Common myeloid progenitor, CD34-positive (primary cell): ENCODE measurements at regions not wholly inside any gene's neighbourhood (a gene's known extent, or its start where the extent isn't known, plus 50 kb on each side); places are given as distances from the start of the nearest gene placed in this dataset.
"Not testable (repeated sequence)": the region's sequence is repeated elsewhere in the genome, so short reads cannot be mapped to it uniquely, and the experiment has no call there.

Source experiments
- CTCF ChIA-PET: fragments of 350-600 bp; sonication (Branson Sonifier 250); formaldehyde crosslinking; loops from one replicate; lab custom pipeline; 2021; ENCODE audit warnings: antibody characterized with exemption; lab: Charles Lee
- POLR2A ChIA-PET: fragments of 350-600 bp; sonication (Branson Sonifier 250); formaldehyde crosslinking; loops from one replicate; lab custom pipeline; 2021; ENCODE audit warnings: antibody characterized with exemption; lab: Charles Lee
- DNase-seq, 3 donors: peaks; one replicate each; pipeline versions ENCODE4 v3.0.0 to v3.0.0-alpha.2; 2013
- H3K27ac ChIP-seq, 2 experiments: 1 replicate in 1 of 2; 2 replicates in 1 of 2; pipeline ENCODE4 v1.7.0; 2013; ENCODE audit warnings: inconsistent platforms in 2 of 2, low read length in 2 of 2, mild to moderate bottlenecking in 2 of 2, low read depth in 1 of 2, moderate library complexity in 1 of 2; ENCODE audit not compliant: severe bottlenecking in 2 of 2, insufficient read depth in 1 of 2, poor library complexity in 1 of 2
- H3K27me3 ChIP-seq, 5 experiments: replicated peaks in 2 of 5; 1 replicate in 3 of 5; 2 replicates in 2 of 5; pipeline versions ENCODE4 v1.6.1 to v1.7.0; 2013; ENCODE audit warnings: low read length in 4 of 5, mild to moderate bottlenecking in 2 of 5, moderate library complexity in 2 of 5, inconsistent platforms in 1 of 5; ENCODE audit not compliant: insufficient read depth in 5 of 5, control insufficient read depth in 4 of 5
- H3K36me3 ChIP-seq, 4 experiments: 1 replicate in 2 of 4; 2 replicates in 2 of 4; pipeline versions ENCODE4 v1.6.1 to v1.7.0; 2013; ENCODE audit warnings: low read length in 3 of 4, control low read depth in 1 of 4, mild to moderate bottlenecking in 1 of 4; ENCODE audit not compliant: control insufficient read depth in 4 of 4, insufficient read depth in 4 of 4
- H3K4me1 ChIP-seq, 4 experiments: 1 replicate in 3 of 4; 2 replicates in 1 of 4; pipeline versions ENCODE4 v1.6.1 to v1.7.1; 2013; ENCODE audit warnings: low read length in 3 of 4, mild to moderate bottlenecking in 3 of 4, control low read depth in 1 of 4, inconsistent platforms in 1 of 4, moderate library complexity in 1 of 4; ENCODE audit not compliant: control insufficient read depth in 4 of 4, insufficient read depth in 4 of 4; ENCODE audit errors: control extremely low read depth in 1 of 4
- H3K4me3 ChIP-seq, 7 experiments: 1 replicate in 4 of 7; 2 replicates in 3 of 7; pipeline versions ENCODE4 v1.5.1 to v1.7.0; 2013; ENCODE audit warnings: mild to moderate bottlenecking in 7 of 7, low read length in 6 of 7, moderate library complexity in 6 of 7, inconsistent platforms in 2 of 7, low read depth in 2 of 7, control low read depth in 1 of 7; ENCODE audit not compliant: insufficient read depth in 4 of 7, control insufficient read depth in 1 of 7; ENCODE audit errors: extremely low read depth in 1 of 7
- H3K9me3 ChIP-seq, 5 experiments: 1 replicate in 4 of 5; 2 replicates in 1 of 5; pipeline versions ENCODE4 v1.6.1 to v1.7.1; 2013; ENCODE audit warnings: low read length in 4 of 5, mild to moderate bottlenecking in 2 of 5, inconsistent platforms in 1 of 5, low read depth in 1 of 5, moderate library complexity in 1 of 5; ENCODE audit not compliant: control insufficient read depth in 4 of 5, insufficient read depth in 2 of 5; ENCODE audit errors: control extremely low read depth in 1 of 5
- WGBS: methylation state at CpG from one replicate; pipeline ENCODE4 v1.1.5; 2013; ENCODE audit not compliant: insufficient coverage; 5-methylcytosine and 5-hydroxymethylcytosine counted together

GRCh38 chr14:21795456-21795855 is 121.8 kb upstream of the OR4E1 start:
- no CpG with 5 or more reads among the region's 2 CpGs for WGBS

GRCh38 chr14:21791749-21792148 is 118.1 kb upstream of the OR4E1 start:
- H3K9me3 ChIP-seq, result peaks cover 0 to 3% (median 0%) of the 10 kb centered on the region in 5 experiments
- CTCF ChIA-PET, result interaction anchor here (1.1 to 1.2 kb wide), 2 partner anchors 27 to 33 kb away, joined by 4 to 5 read pairs; no protein-coding TSS in a partner anchor
- 61% methylated on average over 6 of the region's 6 CpGs for WGBS
- H3K27me3 ChIP-seq, result peaks cover 0 to 7% (median 0%) of the 10 kb centered on the region in 5 experiments
- H3K36me3 ChIP-seq, result no peaks in the 10 kb centered on the region
- POLR2A ChIA-PET, result no interaction called here
- DNase-seq, result no peak
- no peak overlapping the region for H3K27ac ChIP-seq
- no peaks in the 10 kb centered on the region for H3K4me1 ChIP-seq
- no peak overlapping the region for H3K4me3 ChIP-seq

More at GRCh38 chr14:21795456-21795855, 121.8 kb upstream of the OR4E1 start:
- ChIA-PET CTCF (interaction anchor here (0.9 to 1.7 kb wide), 3 partner anchors 12 to 47 kb away, joined by 3 to 5 read pairs (median 3); no protein-coding TSS in a partner anchor), POLR2A (no interaction called here)
- Histone ChIP-seq H3K27ac (no peak overlapping the region), H3K27me3 (peaks cover 0 to 5% (median 2%) of the 10 kb centered on the region in 5 experiments), H3K36me3 (no peaks in the 10 kb centered on the region), H3K4me3 (no peak overlapping the region), H3K4me1 (no peaks in the 10 kb centered on the region), H3K9me3 (peaks cover 0 to 3% (median 0%) of the 10 kb centered on the region in 5 experiments)
- no peak for DNase-seq

- H3K4me1 ChIP-seq, H3K27me3 ChIP-seq, POLR2A ChIA-PET, H3K4me3 ChIP-seq, H3K36me3 ChIP-seq, H3K9me3 ChIP-seq, H3K27ac ChIP-seq, DNase-seq: not testable (repeated sequence)
- CTCF ChIA-PET, result interaction anchor here (1.3 kb wide), 1 partner anchor 14 kb away, joined by 3 read pairs; no protein-coding TSS in a partner anchor
- no CpG with 5 or more reads among the region's 1 CpG for WGBS
These were observed 115.1 kb upstream of the OR4E1 start for GRCh38 chr14:21788687-21789086.

- CTCF ChIA-PET, result not testable (repeated sequence)
These were observed 113.6 kb upstream of the OR4E1 start for GRCh38 chr14:21787242-21787641.

GRCh38 chr14:21781543-21781942 is 107.9 kb upstream of the OR4E1 start:
- Histone ChIP-seq H3K4me3 (no peak overlapping the region), H3K4me1 (no peaks in the 10 kb centered on the region), H3K27me3 (no peaks in the 10 kb centered on the region), H3K27ac (no peak overlapping the region), H3K9me3 (no peaks in the 10 kb centered on the region), H3K36me3 (no peaks in the 10 kb centered on the region)
- ChIA-PET CTCF (no interaction called here), POLR2A (no interaction called here)
- WGBS, result 71% methylated on average over 1 of the region's 6 CpGs
- no peak for DNase-seq

More at GRCh38 chr14:21787242-21787641, 113.6 kb upstream of the OR4E1 start:
- H3K27me3 ChIP-seq, H3K4me1 ChIP-seq, H3K4me3 ChIP-seq, H3K36me3 ChIP-seq, DNase-seq, H3K9me3 ChIP-seq, H3K27ac ChIP-seq, POLR2A ChIA-PET: not testable (repeated sequence)
- WGBS, result no CpG with 5 or more reads among the region's 1 CpG

GRCh38 chr14:21780429-21781084 is 106.9 kb upstream of the OR4E1 start:
- ChIA-PET CTCF (interaction anchor here (1.5 kb wide), 1 partner anchor 32 kb away, joined by 3 read pairs; no protein-coding TSS in a partner anchor), POLR2A (no interaction called here)
- Histone ChIP-seq H3K4me3 (no peak overlapping the region), H3K36me3 (no peaks in the 10 kb centered on the region), H3K27me3 (no peaks in the 10 kb centered on the region), H3K27ac (no peak overlapping the region), H3K9me3 (no peaks in the 10 kb centered on the region), H3K4me1 (no peaks in the 10 kb centered on the region)
- WGBS, result 95% methylated on average over 11 of the region's 14 CpGs
- no peak for DNase-seq

GRCh38 chr14:21771671-21772070 is 98.1 kb upstream of the OR4E1 start:
- CTCF ChIA-PET, result no interaction called here
- Histone ChIP-seq H3K4me3 (no peak overlapping the region), H3K9me3 (no peaks in the 10 kb centered on the region), H3K4me1 (peaks cover 0 to 3% (median 0%) of the 10 kb centered on the region in 4 experiments), H3K36me3 (no peaks in the 10 kb centered on the region), H3K27ac (no peak overlapping the region), H3K27me3 (no peaks in the 10 kb centered on the region)
- no peak for DNase-seq
- no CpG with 5 or more reads among the region's 1 CpG for WGBS
- POLR2A ChIA-PET, result no interaction called here
